ENCODE measurements at regions not wholly inside any gene's neighbourhood (a gene's known extent, or its start where the extent isn't known, plus 50 kb on each side); places are given as distances from the start of the nearest gene placed in this dataset.

GRCh38 chr11:70556884-70557741 lies 158.8 kb downstream of the CTTN start:
- no peak for TF ChIP-seq TAF1 (IDR thresholded peaks at IDR 0.05; ENCODE audit: low read depth)
- no peak for TF ChIP-seq RAD21 (IDR thresholded peaks at IDR 0.05; ENCODE audit: low read depth)
- TF ChIP-seq EP300 (IDR thresholded peaks at IDR 0.05; ENCODE audit: borderline replicate concordance), result no peak
- no peak for TF ChIP-seq FOXM1 (IDR thresholded peaks at IDR 0.05; ENCODE audit: borderline replicate concordance, low read depth)
- TF ChIP-seq MAX (IDR thresholded peaks at IDR 0.05), result no peak
- TF ChIP-seq ZBTB7A (IDR thresholded peaks at IDR 0.05; ENCODE audit: low read depth), result no peak
- no peak for TF ChIP-seq NFIC (IDR thresholded peaks at IDR 0.05)
- no peak for TF ChIP-seq CEBPB (IDR thresholded peaks at IDR 0.05)
- TF ChIP-seq YY1 (IDR thresholded peaks at IDR 0.05; ENCODE audit: low read depth), result no peak
- TF ChIP-seq CREB1 (IDR thresholded peaks at IDR 0.05; ENCODE audit: low read depth), result no peak
- TF ChIP-seq TCF12 (IDR thresholded peaks at IDR 0.05; ENCODE audit: low read depth), result no peak
- TF ChIP-seq REST (IDR thresholded peaks at IDR 0.05; ENCODE audit: low read depth), result no peak
- TF ChIP-seq TEAD4 (IDR thresholded peaks at IDR 0.05), result no peak
- no peak for TF ChIP-seq USF1 (IDR thresholded peaks at IDR 0.05)
- no peak for TF ChIP-seq EGR1 (IDR thresholded peaks at IDR 0.05)

- TF ChIP-seq YY1 (IDR thresholded peaks at IDR 0.05; ENCODE audit: low read depth) (no peak), CEBPB (IDR thresholded peaks at IDR 0.05) (no peak), USF1 (IDR thresholded peaks at IDR 0.05) (no peak), EP300 (IDR thresholded peaks at IDR 0.05; ENCODE audit: borderline replicate concordance) (no peak), EGR1 (IDR thresholded peaks at IDR 0.05) (no peak), RAD21 (IDR thresholded peaks at IDR 0.05; ENCODE audit: low read depth) (no peak), CREB1 (IDR thresholded peaks at IDR 0.05; ENCODE audit: low read depth) (no peak), ZBTB7A (IDR thresholded peaks at IDR 0.05; ENCODE audit: low read depth) (no peak), TCF12 (IDR thresholded peaks at IDR 0.05; ENCODE audit: low read depth) (no peak), NFIC (IDR thresholded peaks at IDR 0.05) (no peak), TEAD4 (IDR thresholded peaks at IDR 0.05) (no peak), MAX (IDR thresholded peaks at IDR 0.05) (no peak), REST (IDR thresholded peaks at IDR 0.05; ENCODE audit: low read depth) (no peak), FOXM1 (IDR thresholded peaks at IDR 0.05; ENCODE audit: borderline replicate concordance, low read depth) (no peak), TAF1 (IDR thresholded peaks at IDR 0.05; ENCODE audit: low read depth) (no peak)
These were observed 159.6 kb downstream of the CTTN start for GRCh38 chr11:70557742-70558485.

- no peak for TF ChIP-seq CEBPB (IDR thresholded peaks at IDR 0.05)
- TF ChIP-seq TAF1 (IDR thresholded peaks at IDR 0.05; ENCODE audit: low read depth), result no peak
- TF ChIP-seq MAX (IDR thresholded peaks at IDR 0.05), result no peak
- no peak for TF ChIP-seq CREB1 (IDR thresholded peaks at IDR 0.05; ENCODE audit: low read depth)
- TF ChIP-seq EGR1 (IDR thresholded peaks at IDR 0.05), result no peak
- no peak for TF ChIP-seq USF1 (IDR thresholded peaks at IDR 0.05)
- no peak for TF ChIP-seq YY1 (IDR thresholded peaks at IDR 0.05; ENCODE audit: low read depth)
- TF ChIP-seq TEAD4 (IDR thresholded peaks at IDR 0.05), result no peak
- no peak for TF ChIP-seq ZBTB7A (IDR thresholded peaks at IDR 0.05; ENCODE audit: low read depth)
- TF ChIP-seq REST (IDR thresholded peaks at IDR 0.05; ENCODE audit: low read depth), result no peak
- TF ChIP-seq EP300 (IDR thresholded peaks at IDR 0.05; ENCODE audit: borderline replicate concordance), result no peak
- TF ChIP-seq TCF12 (IDR thresholded peaks at IDR 0.05; ENCODE audit: low read depth), result no peak
- no peak for TF ChIP-seq RAD21 (IDR thresholded peaks at IDR 0.05; ENCODE audit: low read depth)
- no peak for TF ChIP-seq FOXM1 (IDR thresholded peaks at IDR 0.05; ENCODE audit: borderline replicate concordance, low read depth)
These were observed 160.4 kb downstream of the CTTN start for GRCh38 chr11:70558681-70559080.
